B cell (primary cell): ENCODE measurements at regions not wholly inside any gene's neighbourhood (a gene's known extent, or its start where the extent isn't known, plus 50 kb on each side); places are given as distances from the start of the nearest gene placed in this dataset.

Experiments used
- ATAC-seq: fragments of 200-7000 bp; cut with Tn5 transposase; one replicate; pipeline ENCODE4 v1.10.0; 2021; ENCODE audit warnings: low read depth, mild to moderate bottlenecking, moderate number of reproducible peaks, moderate library complexity
- CTCF ChIA-PET: fragments of 350-600 bp; sonication (Branson Sonifier 250); formaldehyde crosslinking; loops from one replicate; lab custom pipeline; 2021; ENCODE audit warnings: antibody characterized with exemption, inconsistent platforms; lab: Charles Lee
- POLR2A ChIA-PET: fragments of 350-600 bp; sonication (Branson Sonifier 250); formaldehyde crosslinking; loops from one replicate; lab custom pipeline; 2021; ENCODE audit warnings: antibody characterized with exemption; lab: Charles Lee
- DNase-seq: peaks from one replicate; pipeline ENCODE4 v3.0.0; 2013
- H2AFZ ChIP-seq: 2 replicates; pipeline ENCODE4 v1.6.1; 2012; ENCODE audit warnings: mild to moderate bottlenecking, low read depth, low read length; ENCODE audit not compliant: insufficient read depth, poor library complexity, severe bottlenecking
- H3K27ac ChIP-seq, 2 donors: 1 replicate in 1 of 2; 2 replicates in 1 of 2; pipeline ENCODE4 v1.5.1; 2012 to 2013; ENCODE audit warnings: low read length in 2 of 2, mild to moderate bottlenecking in 2 of 2, moderate library complexity in 1 of 2
- H3K27me3 ChIP-seq, 4 experiments: fragments of 200-600 bp in 1 of 4; sonication (generic) in 1 of 4; replicated peaks in 1 of 4; 1 replicate in 2 of 4; 2 replicates in 2 of 4; pipeline versions ENCODE4 v1.6.1 to v1.7.0; 2013 to 2016; ENCODE audit warnings: low read length in 3 of 4, mild to moderate bottlenecking in 2 of 4, mixed read lengths in 1 of 4, moderate library complexity in 1 of 4; ENCODE audit not compliant: insufficient read depth in 4 of 4, control insufficient read depth in 3 of 4; ENCODE audit errors: control extremely low read depth in 1 of 4
- H3K36me3 ChIP-seq, 2 experiments: replicated peaks in 1 of 2; 1 replicate in 1 of 2; 2 replicates in 1 of 2; pipeline versions ENCODE4 v1.6.1 to v1.7.1; 2013; ENCODE audit warnings: low read length in 1 of 2; ENCODE audit not compliant: insufficient read depth in 2 of 2, control insufficient read depth in 1 of 2; ENCODE audit errors: control extremely low read depth in 1 of 2, extremely low read depth in 1 of 2
- H3K4me1 ChIP-seq, 2 donors: fragments of 200-600 bp in 1 of 2; sonication (generic) in 1 of 2; 1 replicate in 1 of 2; 2 replicates in 1 of 2; pipeline versions ENCODE4 v1.5.1 to v1.6.1; 2013 to 2017; ENCODE audit warnings: low read length in 2 of 2; ENCODE audit not compliant: control insufficient read depth in 2 of 2, insufficient read depth in 2 of 2
- H3K4me2 ChIP-seq: replicated peaks from 2 replicates; pipeline ENCODE3; 2012; ENCODE audit warnings: mild to moderate bottlenecking, low read depth, low read length; ENCODE audit not compliant: poor library complexity, severe bottlenecking
- H3K4me3 ChIP-seq, 5 experiments: fragments of 200-600 bp in 1 of 5; sonication (generic) in 1 of 5; 1 replicate in 3 of 5; 2 replicates in 2 of 5; pipeline versions ENCODE4 v1.5.1 to v1.7.0; 2011 to 2016; ENCODE audit warnings: low read length in 4 of 5, mild to moderate bottlenecking in 4 of 5, low read depth in 2 of 5, control low read depth in 1 of 5, moderate library complexity in 1 of 5; ENCODE audit not compliant: insufficient read depth in 1 of 5; ENCODE audit errors: control extremely low read depth in 1 of 5, extremely low read depth in 1 of 5
- H3K79me2 ChIP-seq: fragments of 200-600 bp; sonication (generic); one replicate; pipeline ENCODE4 v1.6.0; 2016; ENCODE audit warnings: low read length; ENCODE audit not compliant: control insufficient read depth, insufficient read depth
- H3K9ac ChIP-seq: fragments of 200-600 bp; sonication (generic); 2 replicates; pipeline ENCODE4 v1.6.1; 2017; ENCODE audit warnings: mild to moderate bottlenecking, low read length, moderate library complexity
- H3K9me3 ChIP-seq, 3 donors: one replicate each; pipeline versions ENCODE4 v1.6.1 to v1.7.1; 2013; ENCODE audit warnings: low read length in 2 of 3; ENCODE audit not compliant: control insufficient read depth in 2 of 3, insufficient read depth in 1 of 3; ENCODE audit errors: control extremely low read depth in 1 of 3
- H4K20me1 ChIP-seq: 2 replicates; pipeline ENCODE4 v1.6.0; 2012; ENCODE audit warnings: mild to moderate bottlenecking, low read length; ENCODE audit not compliant: insufficient read depth, control insufficient read depth, poor library complexity, severe bottlenecking
- H3K27ac Mint-ChIP-seq: one replicate; pipeline ENCODE4 v1.8.0; 2021; ENCODE audit warnings: mixed read lengths
- H3K27me3 Mint-ChIP-seq: one replicate; pipeline ENCODE4 v1.8.0; 2021; ENCODE audit warnings: mixed read lengths
- H3K4me1 Mint-ChIP-seq: one replicate; pipeline ENCODE4 v1.8.0; 2021; ENCODE audit warnings: mixed read lengths
- H3K4me3 Mint-ChIP-seq: one replicate; pipeline ENCODE4 v1.8.0; 2021; ENCODE audit warnings: mixed read lengths
- H3K9me3 Mint-ChIP-seq: one replicate; pipeline ENCODE4 v1.8.0; 2022; ENCODE audit warnings: mixed read lengths; ENCODE audit not compliant: insufficient read depth
- CTCF ChIP-seq: fragments of 200-600 bp; IDR thresholded peaks from one replicate; pipeline ENCODE4 v1.8.0; 2022; ENCODE audit warnings: antibody characterized with exemption, mild to moderate bottlenecking
- EZH2 ChIP-seq: IDR thresholded peaks from 2 replicates; pipeline ENCODE4 v1.6.1; 2012; ENCODE audit warnings: borderline replicate concordance, low read depth, mild to moderate bottlenecking, moderate library complexity, low read length; ENCODE audit not compliant: insufficient read depth, poor library complexity, severe bottlenecking
- WGBS: methylation state at CpG from one replicate; pipeline ENCODE4 v1.1.5; 2013; ENCODE audit warnings: missing lambda C conversion rate; ENCODE audit not compliant: insufficient coverage; 5-methylcytosine and 5-hydroxymethylcytosine counted together
- intact Hi-C: fragments of 100-400 bp; cut with micrococcal nuclease; formaldehyde crosslinking; loops from one replicate; pipeline ENCODE4 v1.10.0; 2022

- no peak overlapping the region for H3K4me3 Mint-ChIP-seq
- H3K27me3 Mint-ChIP-seq = peaks cover 26% of the 10 kb centered on the region
- CTCF ChIA-PET = no interaction called here
- H3K4me1 Mint-ChIP-seq = no peaks in the 10 kb centered on the region
- TF ChIP-seq CTCF = no peak
- TF ChIP-seq EZH2 = no peak
- Histone ChIP-seq H3K36me3 (no peaks in the 10 kb centered on the region), H3K79me2 (no peaks in the 10 kb centered on the region), H3K9me3 (peaks cover 0 to 4% (median 0%) of the 10 kb centered on the region in 3 donors), H3K4me3 (no peak overlapping the region), H3K4me1 (no peaks in the 10 kb centered on the region), H3K9ac (no peak overlapping the region), H4K20me1 (no peaks in the 10 kb centered on the region), H3K27me3 (peaks cover 0 to 31% (median 0%) of the 10 kb centered on the region in 4 experiments), H3K27ac (no peak overlapping the region), H3K4me2 (no peak overlapping the region), H2AFZ (no peak overlapping the region)
- POLR2A ChIA-PET = no interaction called here
- intact Hi-C loops = no loop called here
- DNase-seq (no peak), ATAC-seq (no peak)
- WGBS = 85% methylated on average over 3 of the region's 5 CpGs
- H3K27ac Mint-ChIP-seq = no peak overlapping the region
- no peaks in the 10 kb centered on the region for H3K9me3 Mint-ChIP-seq
Observed at GRCh38 chr1:38284953-38285352, 238.4 kb upstream of the POU3F1 start.

GRCh38 chr1:38283696-38284470 lies 237.3 kb upstream of the POU3F1 start:
- no peaks in the 10 kb centered on the region for H3K79me2 ChIP-seq
- H3K4me1 ChIP-seq = no peaks in the 10 kb centered on the region
- peaks cover 0 to 22% (median 0%) of the 10 kb centered on the region in 4 experiments for H3K27me3 ChIP-seq
- no peaks in the 10 kb centered on the region for H4K20me1 ChIP-seq
- DNase-seq (no peak), ATAC-seq (no peak)
- H3K36me3 ChIP-seq = no peaks in the 10 kb centered on the region
- POLR2A ChIA-PET = no interaction called here
- no peaks in the 10 kb centered on the region for H3K4me1 Mint-ChIP-seq
- H3K9ac ChIP-seq = no peak overlapping the region
- H3K4me2 ChIP-seq = no peak overlapping the region
- H2AFZ ChIP-seq = no peak overlapping the region
- no peak overlapping the region for H3K4me3 ChIP-seq
- TF ChIP-seq EZH2 (no peak), CTCF (no peak)
- no peak overlapping the region for H3K4me3 Mint-ChIP-seq
- peaks cover 26% of the 10 kb centered on the region for H3K27me3 Mint-ChIP-seq
- peaks cover 1 to 9% (median 8%) of the 10 kb centered on the region in 3 donors for H3K9me3 ChIP-seq
- H3K27ac Mint-ChIP-seq = no peak overlapping the region
- CTCF ChIA-PET = no interaction called here
- no peak overlapping the region for H3K27ac ChIP-seq
- intact Hi-C loops = no loop called here
- 58% methylated on average over 12 of the region's 14 CpGs for WGBS
- H3K9me3 Mint-ChIP-seq = peaks cover 4% of the 10 kb centered on the region
